Hematopoietic multipotent progenitor cell (in vitro differentiated cells): ENCODE measurements at regions not wholly inside any gene's neighbourhood (a gene's known extent, or its start where the extent isn't known, plus 50 kb on each side); places are given as distances from the start of the nearest gene placed in this dataset.
"Not testable (repeated sequence)": the region's sequence is repeated elsewhere in the genome, so short reads cannot be mapped to it uniquely, and the experiment has no call there.

Source experiments
- DNase-seq, 3 donors: peaks; one replicate each; pipeline ENCODE4 v3.0.0-alpha.2; 2011 to 2015; ENCODE audit warnings: low read depth in 2 of 3, low spot score in 2 of 3

GRCh38 chr15:59904450-59905135 lies 99.5 kb upstream of the FOXB1 start:
- DNase-seq, result no peak

- DNase-seq, result no peak
These were observed 107.4 kb upstream of the FOXB1 start for GRCh38 chr15:59896663-59897074.

GRCh38 chr15:59894835-59895234 lies 109.3 kb upstream of the FOXB1 start:
- no peak for DNase-seq

GRCh38 chr15:59892985-59893384 lies 111.1 kb upstream of the FOXB1 start:
- peak in 1 of 3 donors; percentile 31 for DNase-seq

GRCh38 chr15:59887870-59888269 lies 116.2 kb upstream of the FOXB1 start:
- DNase-seq, result not testable (repeated sequence)

GRCh38 chr15:59887211-59887610 lies 116.9 kb upstream of the FOXB1 start:
- DNase-seq, result no peak

GRCh38 chr15:59886441-59886840 lies 117.7 kb upstream of the FOXB1 start:
- no peak for DNase-seq

- DNase-seq, result no peak
These were observed 118.3 kb upstream of the FOXB1 start for GRCh38 chr15:59885832-59886231.

GRCh38 chr15:59879506-59880265 lies 124.4 kb upstream of the FOXB1 start:
- no peak for DNase-seq

- DNase-seq, result no peak
These were observed 128.0 kb upstream of the FOXB1 start for GRCh38 chr15:59876140-59876539.

- no peak for DNase-seq
These were observed 130.4 kb upstream of the FOXB1 start for GRCh38 chr15:59873644-59874272.

- DNase-seq, result no peak
These were observed 136.8 kb upstream of the FOXB1 start for GRCh38 chr15:59867086-59867855.

GRCh38 chr15:59866642-59867041 lies 137.5 kb upstream of the FOXB1 start:
- DNase-seq, result no peak

GRCh38 chr15:59862191-59863155 lies 141.6 kb upstream of the FOXB1 start:
- DNase-seq, result no peak

GRCh38 chr15:59847968-59848367 lies 156.1 kb upstream of the FOXB1 start:
- DNase-seq, result no peak

GRCh38 chr15:59845942-59846499 lies 156.9 kb upstream of the BNIP2 start:
- DNase-seq, result no peak

- no peak for DNase-seq
These were observed 154.5 kb upstream of the BNIP2 start for GRCh38 chr15:59843609-59844008.

GRCh38 chr15:59841036-59841435 lies 151.9 kb upstream of the BNIP2 start:
- no peak for DNase-seq

GRCh38 chr15:59839906-59840305 lies 150.8 kb upstream of the BNIP2 start:
- DNase-seq, result no peak

GRCh38 chr15:59838900-59839299 lies 149.8 kb upstream of the BNIP2 start:
- DNase-seq, result no peak
